ENCODE measurements at regions not wholly inside any gene's neighbourhood (a gene's known extent, or its start where the extent isn't known, plus 50 kb on each side); places are given as distances from the start of the nearest gene placed in this dataset.

- intact Hi-C loops (cut with DNase I), result no loop called here
- no peak for DNase-seq (ENCODE audit: low spot score)
These were observed 663.9 kb upstream of the CHAC2 start for GRCh38 chr2:53103679-53104078.

GRCh38 chr2:53098696-53099078 lies 668.9 kb upstream of the CHAC2 start:
- DNase-seq (ENCODE audit: low spot score), result no peak
- intact Hi-C loops (cut with DNase I), result no loop called here

- no peak for DNase-seq (ENCODE audit: low spot score)
- intact Hi-C loops (cut with DNase I), result no loop called here
These were observed 671.3 kb upstream of the CHAC2 start for GRCh38 chr2:53096351-53096750.

GRCh38 chr2:53095664-53096063 lies 671.9 kb upstream of the CHAC2 start:
- intact Hi-C loops (cut with DNase I), result no loop called here
- DNase-seq (ENCODE audit: low spot score), result no peak

- no peak for DNase-seq (ENCODE audit: low spot score)
- intact Hi-C loops (cut with DNase I), result no loop called here
These were observed 672.4 kb upstream of the CHAC2 start for GRCh38 chr2:53095227-53095626.

GRCh38 chr2:53093355-53093754 lies 674.2 kb upstream of the CHAC2 start:
- DNase-seq (ENCODE audit: low spot score), result no peak
- intact Hi-C loops (cut with DNase I), result no loop called here

GRCh38 chr2:53091183-53091582 lies 676.4 kb upstream of the CHAC2 start:
- intact Hi-C loops (cut with DNase I), result no loop called here
- no peak for DNase-seq (ENCODE audit: low spot score)

- DNase-seq (ENCODE audit: low spot score), result no peak
- intact Hi-C loops (cut with DNase I), result no loop called here
These were observed 679.6 kb upstream of the CHAC2 start for GRCh38 chr2:53087874-53088461.

GRCh38 chr2:53087262-53087873 lies 680.2 kb upstream of the CHAC2 start:
- intact Hi-C loops (cut with DNase I), result no loop called here
- DNase-seq (ENCODE audit: low spot score), result no peak

- intact Hi-C loops (cut with DNase I), result no loop called here
- DNase-seq (ENCODE audit: low spot score), result no peak
These were observed 690.2 kb upstream of the CHAC2 start for GRCh38 chr2:53077413-53077812.

GRCh38 chr2:53075760-53076159 lies 691.8 kb upstream of the CHAC2 start:
- intact Hi-C loops (cut with DNase I), result no loop called here
- no peak for DNase-seq (ENCODE audit: low spot score)

GRCh38 chr2:53067533-53067932 lies 700.1 kb upstream of the CHAC2 start:
- intact Hi-C loops (cut with DNase I), result no loop called here
- no peak for DNase-seq (ENCODE audit: low spot score)

- intact Hi-C loops (cut with DNase I), result no loop called here
- no peak for DNase-seq (ENCODE audit: low spot score)
These were observed 700.5 kb upstream of the CHAC2 start for GRCh38 chr2:53067056-53067455.

- intact Hi-C loops (cut with DNase I), result no loop called here
- DNase-seq (ENCODE audit: low spot score), result no peak
These were observed 703.5 kb upstream of the CHAC2 start for GRCh38 chr2:53064154-53064553.

GRCh38 chr2:53058526-53058925 lies 709.1 kb upstream of the CHAC2 start:
- DNase-seq (ENCODE audit: low spot score), result no peak
- intact Hi-C loops (cut with DNase I), result no loop called here

- intact Hi-C loops (cut with DNase I), result no loop called here
These were observed 713.7 kb upstream of the CHAC2 start for GRCh38 chr2:53053937-53054336.

GRCh38 chr2:53051157-53051556 lies 716.4 kb upstream of the CHAC2 start:
- no peak for DNase-seq (ENCODE audit: low spot score)

More at GRCh38 chr2:53053937-53054336, 713.7 kb upstream of the CHAC2 start:
- DNase-seq (ENCODE audit: low spot score), result no peak

GRCh38 chr2:53040536-53041229 lies 726.9 kb upstream of the CHAC2 start:
- intact Hi-C loops (cut with DNase I), result no loop called here

More at GRCh38 chr2:53051157-53051556, 716.4 kb upstream of the CHAC2 start:
- intact Hi-C loops (cut with DNase I), result no loop called here

GRCh38 chr2:53036196-53036595 lies 731.4 kb upstream of the CHAC2 start:
- no peak for DNase-seq (ENCODE audit: low spot score)
- intact Hi-C loops (cut with DNase I), result no loop called here

More at GRCh38 chr2:53040536-53041229, 726.9 kb upstream of the CHAC2 start:
- DNase-seq (ENCODE audit: low spot score), result no peak

GRCh38 chr2:53035153-53035552 lies 732.5 kb upstream of the CHAC2 start:
- DNase-seq (ENCODE audit: low spot score), result no peak
- intact Hi-C loops (cut with DNase I), result no loop called here

GRCh38 chr2:53033411-53033810 lies 734.2 kb upstream of the CHAC2 start:
- no peak for DNase-seq (ENCODE audit: low spot score)
- intact Hi-C loops (cut with DNase I), result no loop called here

Data from posterior vena cava (tissue), 2 donors.